NCI-H345 treated with DMSO at 0.1 percent for 48 hours (cell line): ENCODE measurements at regions not wholly inside any gene's neighbourhood (a gene's known extent, or its start where the extent isn't known, plus 50 kb on each side); places are given as distances from the start of the nearest gene placed in this dataset.

Experiments
- DNase-seq: peaks from one replicate; lab custom pipeline; 2025; ENCODE audit not compliant: unreplicated experiment; lab: John Stamatoyannopoulos, UW

DNA sequence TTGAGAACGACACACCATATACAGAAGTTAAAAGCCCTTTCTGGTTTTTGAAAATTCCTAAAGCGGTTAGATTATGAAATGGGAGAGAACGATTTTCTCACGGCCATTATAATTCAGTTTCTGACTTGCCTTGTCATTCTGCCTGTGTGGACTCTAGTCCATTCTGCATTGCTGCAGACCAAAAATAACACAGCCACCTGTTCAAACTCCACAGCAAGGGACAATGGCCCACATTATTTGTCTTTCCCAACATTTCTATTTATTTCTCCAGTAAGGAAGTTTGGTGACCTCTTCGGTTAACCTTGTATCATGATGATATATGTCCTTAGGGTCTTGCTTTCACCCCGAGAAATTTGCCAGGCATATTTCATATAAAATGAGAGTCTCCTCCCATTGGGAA is 497.7 kb downstream of the BRINP1 start:
- no peak for DNase-seq

DNA sequence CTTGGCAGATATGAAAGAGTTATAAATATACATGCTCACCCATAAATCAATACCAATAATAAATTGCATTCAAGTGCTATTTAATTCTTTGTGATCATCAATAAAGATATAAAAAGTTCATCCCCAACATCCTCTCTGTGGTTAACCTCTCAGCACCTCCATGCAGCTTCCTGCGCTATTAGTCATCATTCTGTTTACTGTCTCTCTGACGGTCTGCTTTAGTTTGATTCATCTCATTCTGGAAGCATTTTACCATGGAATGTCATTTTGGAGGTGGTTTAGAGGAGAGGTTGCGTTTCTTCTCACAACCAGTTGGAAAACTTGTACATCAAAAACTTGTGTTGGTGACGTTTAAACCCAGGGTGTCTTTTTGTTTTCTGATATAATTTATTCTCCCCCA is 486.6 kb downstream of the BRINP1 start:
- no peak for DNase-seq

DNA sequence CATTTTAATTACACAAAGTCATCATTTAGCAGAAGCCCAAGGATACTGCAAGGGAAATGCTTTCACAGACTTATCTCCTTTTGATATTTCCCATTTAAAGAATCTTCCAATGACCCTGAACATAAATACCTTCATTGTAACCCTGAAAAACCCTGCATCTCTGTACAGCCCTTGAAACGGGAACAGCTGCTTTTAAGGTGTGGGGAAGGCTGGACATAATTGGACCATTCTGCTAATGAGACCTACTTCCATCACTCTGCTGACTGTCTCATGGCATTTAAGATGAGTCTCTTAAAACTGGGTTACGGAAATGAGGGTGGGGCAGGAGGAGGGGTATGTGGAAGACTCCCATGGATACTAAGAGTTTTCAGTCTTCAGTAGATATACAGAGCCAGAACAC is 485.8 kb downstream of the BRINP1 start:
- no peak for DNase-seq

- DNase-seq, result no peak
Observed at GRCh38 chr9:118891213-118891612, 478.0 kb downstream of the BRINP1 start.

DNA sequence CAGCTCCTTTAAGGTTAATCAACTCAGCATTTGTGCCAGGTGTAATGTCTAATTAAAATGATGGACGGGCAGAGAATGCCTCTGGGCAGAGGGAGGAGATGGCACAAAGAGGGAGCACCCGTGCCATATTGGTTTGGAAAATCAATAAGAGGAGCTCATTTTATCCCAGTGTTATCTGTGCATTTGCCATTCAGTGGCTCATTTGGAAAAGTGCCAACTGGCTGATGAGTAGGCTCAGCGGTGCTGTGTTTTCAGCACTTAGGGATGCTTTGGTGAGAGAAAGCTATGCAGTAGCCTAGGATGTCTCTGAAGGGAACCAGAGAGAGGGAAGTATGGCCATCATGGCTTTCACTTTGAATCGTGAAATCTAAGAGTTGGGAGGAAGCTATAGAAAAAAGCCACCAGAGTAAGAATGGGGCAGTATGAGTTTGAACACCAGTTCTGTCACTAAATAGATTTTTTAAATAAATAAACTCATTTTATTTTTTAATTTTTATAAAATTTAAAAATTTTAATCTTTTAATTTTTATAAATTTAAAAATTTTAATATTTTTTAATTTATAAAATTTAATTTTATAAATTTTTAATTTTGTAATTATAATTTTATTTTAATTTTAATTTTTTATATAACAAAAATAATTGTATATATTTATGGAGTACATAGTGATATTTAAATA is 472.8 kb downstream of the BRINP1 start:
- peak; percentile 94 for DNase-seq

- no peak for DNase-seq
Observed at GRCh38 chr9:118918180-118918579, 451.1 kb downstream of the BRINP1 start.

DNA sequence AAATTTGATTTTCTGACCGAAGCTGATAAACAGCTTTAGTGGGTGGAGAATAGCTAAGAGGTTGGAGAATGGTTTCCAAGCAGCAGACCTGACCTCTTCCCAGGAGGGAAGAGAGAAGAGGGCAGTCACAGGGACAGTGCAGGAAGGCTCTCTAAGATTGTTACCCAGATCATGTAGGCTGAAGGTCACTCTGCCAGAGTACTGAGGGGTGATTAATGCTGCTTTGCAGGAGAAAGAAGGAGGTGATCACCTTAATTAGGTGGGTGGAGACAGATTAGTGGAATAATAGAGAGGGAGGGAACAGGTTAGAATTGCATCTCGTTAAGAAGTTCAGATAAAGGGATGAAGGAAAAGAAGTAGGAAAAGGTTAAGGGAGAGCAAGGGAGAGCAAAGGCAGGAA is 440.5 kb downstream of the BRINP1 start:
- DNase-seq, result no peak

GRCh38 chr9:118929287-118929686 is 439.9 kb downstream of the BRINP1 start:
- no peak for DNase-seq

DNA sequence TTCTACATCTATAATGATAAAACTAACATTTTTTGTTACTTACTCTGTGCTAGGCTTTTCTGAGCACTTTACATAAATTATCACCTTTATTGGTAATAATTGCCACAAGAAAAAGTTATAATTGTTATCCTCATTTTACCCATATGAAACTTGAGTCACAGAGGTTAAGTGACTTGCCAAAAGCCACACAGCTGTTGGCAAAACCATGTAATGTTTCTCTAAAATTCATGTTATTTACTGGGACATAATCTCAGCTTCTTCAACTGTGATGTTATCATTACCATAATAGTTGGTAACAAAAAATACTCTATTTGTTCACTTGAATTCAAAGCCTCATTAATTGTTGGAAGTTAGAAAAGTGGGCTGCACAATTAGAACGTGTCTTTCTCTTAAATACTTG is 437.3 kb downstream of the BRINP1 start:
- DNase-seq, result no peak

- no peak for DNase-seq
Observed at GRCh38 chr9:118938581-118938980, 430.7 kb downstream of the BRINP1 start.

DNA sequence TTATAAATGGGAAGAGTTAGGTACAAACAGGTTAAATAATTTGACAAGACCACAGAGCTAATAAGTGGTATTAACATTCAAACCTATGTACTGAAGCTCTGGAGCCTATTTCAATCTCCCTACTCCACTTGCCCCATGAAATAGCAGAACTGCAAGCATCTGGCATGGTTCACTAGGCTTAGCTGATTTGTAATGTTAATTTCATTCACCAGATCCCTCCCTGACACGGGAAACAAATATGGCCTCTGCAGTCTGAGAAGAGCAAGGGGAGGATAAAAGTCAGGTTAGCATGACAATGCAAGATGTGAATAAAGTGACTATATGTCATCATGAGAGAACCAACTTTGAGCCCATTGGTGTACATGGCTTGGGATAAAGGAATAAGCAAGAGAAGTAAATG is 428.8 kb downstream of the BRINP1 start:
- no peak for DNase-seq

- DNase-seq, result no peak
Observed at GRCh38 chr9:118946669-118947068, 422.6 kb downstream of the BRINP1 start.

DNA sequence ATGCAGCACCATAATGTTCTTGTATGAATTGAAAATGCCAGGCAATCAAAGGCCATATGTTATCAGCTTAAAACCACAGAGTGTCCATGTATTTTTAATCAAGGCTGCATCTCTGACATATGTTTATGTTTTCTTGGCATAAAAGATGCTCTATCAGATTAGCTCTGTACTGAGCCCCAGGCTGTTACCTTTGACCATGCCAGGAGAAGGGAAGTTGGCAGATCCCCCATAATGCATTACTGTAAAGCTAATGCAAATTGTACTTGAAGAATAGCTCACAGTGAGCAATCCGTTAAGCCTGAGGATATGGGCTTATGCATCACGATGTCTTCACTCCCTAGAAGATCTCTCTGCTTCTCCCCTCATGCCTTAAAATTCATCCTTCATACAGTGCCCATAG is 414.4 kb downstream of the BRINP1 start:
- DNase-seq, result no peak

- no peak for DNase-seq
Observed at GRCh38 chr9:118957585-118957984, 411.6 kb downstream of the BRINP1 start.

- DNase-seq, result no peak
Observed at GRCh38 chr9:118959366-118959765, 409.9 kb downstream of the BRINP1 start.

GRCh38 chr9:118961857-118962256 is 407.4 kb downstream of the BRINP1 start:
- DNase-seq, result no peak

GRCh38 chr9:118962426-118962825 is 406.8 kb downstream of the BRINP1 start:
- DNase-seq, result no peak

DNA sequence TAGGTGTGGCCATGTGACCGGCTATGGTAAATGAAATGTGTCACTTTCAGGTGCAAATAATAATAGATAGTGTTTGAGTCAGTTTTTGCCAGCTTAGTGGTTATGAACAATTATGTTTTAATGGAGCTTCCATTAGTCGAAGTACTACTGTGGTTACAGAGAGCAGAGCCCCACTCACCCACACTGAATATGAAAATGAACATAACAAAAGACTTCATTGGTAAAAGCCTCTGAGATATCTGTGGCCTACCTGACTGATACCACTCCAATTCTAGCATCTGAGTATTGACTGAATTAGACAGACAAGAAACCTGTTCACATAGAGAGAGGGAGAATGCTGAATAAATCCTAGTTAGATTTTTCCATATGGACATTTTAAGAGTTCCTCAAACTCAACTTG is 405.6 kb downstream of the BRINP1 start:
- no peak for DNase-seq

DNA sequence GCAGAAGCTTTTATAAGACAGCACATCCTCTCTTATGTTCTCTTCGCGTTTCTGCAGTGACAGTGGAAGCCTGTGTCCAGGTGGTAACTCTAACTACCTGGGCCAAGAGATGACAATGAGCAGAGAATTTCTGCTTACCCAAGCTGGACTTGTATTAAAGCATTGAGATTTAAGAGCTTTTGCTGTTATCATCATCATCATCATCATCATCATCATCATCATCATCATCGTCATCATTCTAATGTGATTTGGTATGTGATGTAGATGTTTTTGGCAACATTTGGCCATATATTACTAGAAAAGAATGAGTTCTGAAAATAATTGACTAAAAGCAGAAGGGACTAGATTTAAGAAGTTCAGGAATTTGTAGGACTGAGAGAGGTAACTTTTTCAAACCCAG is 401.3 kb downstream of the BRINP1 start:
- no peak for DNase-seq

- DNase-seq, result no peak
Observed at GRCh38 chr9:118975736-118976135, 393.5 kb downstream of the BRINP1 start.

- no peak for DNase-seq
Observed at GRCh38 chr9:118976160-118976559, 393.1 kb downstream of the BRINP1 start.

DNA sequence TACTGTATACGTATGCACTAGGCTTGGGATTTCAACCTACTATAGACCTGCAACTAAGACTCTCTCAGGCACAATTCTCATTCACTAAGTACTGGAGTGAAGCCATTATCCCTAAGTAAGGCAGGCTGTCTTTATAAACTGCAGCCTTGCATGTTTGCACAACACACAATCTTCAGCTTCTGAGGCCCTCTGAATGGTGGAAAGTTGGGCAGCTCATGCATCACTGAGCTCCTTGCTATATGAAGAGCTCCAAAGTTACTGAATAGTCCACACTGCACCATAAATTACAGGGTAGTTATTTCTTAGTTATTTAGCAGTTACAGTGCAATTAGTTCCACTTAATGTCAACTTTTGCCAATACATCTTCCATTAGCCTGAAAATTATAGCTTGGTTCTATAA is 384.6 kb downstream of the BRINP1 start:
- no peak for DNase-seq

DNA sequence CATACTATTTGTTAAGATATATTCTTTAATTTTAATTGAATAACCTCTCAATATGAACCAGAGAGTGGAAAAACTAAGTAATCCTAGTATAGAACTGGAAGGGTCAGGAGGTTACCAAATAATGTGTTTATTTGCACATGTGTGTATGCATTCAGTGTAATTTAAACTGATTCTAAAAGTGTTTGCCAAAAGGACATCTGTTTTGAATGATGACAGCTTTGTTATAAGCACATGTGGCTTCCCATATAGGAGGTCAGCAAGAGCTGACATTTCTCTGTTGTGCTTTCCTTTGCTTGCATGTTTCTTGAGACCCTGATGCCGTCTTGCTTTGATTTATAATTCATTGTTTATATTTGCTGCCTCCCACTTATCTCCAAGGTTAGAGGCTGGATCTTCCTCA is 383.4 kb downstream of the BRINP1 start:
- no peak for DNase-seq

- no peak for DNase-seq
Observed at GRCh38 chr9:118987167-118987566, 382.1 kb downstream of the BRINP1 start.
